ENCODE measurements at regions not wholly inside any gene's neighbourhood (a gene's known extent, or its start where the extent isn't known, plus 50 kb on each side); places are given as distances from the start of the nearest gene placed in this dataset.

GRCh38 chr3:176941689-176942088, 255.6 kb downstream of the TBL1XR1 start:
- CTCF ChIA-PET (ENCODE audit: low intra/inter-chr PET ratio): no interaction called here
- H3K9me3 ChIP-seq (replicated peaks; ENCODE audit: control insufficient read depth, insufficient read depth, low read depth, low read length): no peaks in the 10 kb centered on the region
- H3K27me3 ChIP-seq (ENCODE audit: control insufficient read depth in 2 of 2, insufficient read depth in 2 of 2, low read length in 2 of 2): no peaks in the 10 kb centered on the region
- no peaks in the 10 kb centered on the region for H3K36me3 ChIP-seq (ENCODE audit: control insufficient read depth, insufficient read depth, low read length)
- BruUV-seq (replicated peaks): no TSS peak
- no peaks in the 10 kb centered on the region for H3K9me1 ChIP-seq (ENCODE audit: control insufficient read depth, insufficient read depth, low read length)
- H3K4me1 ChIP-seq (replicated peaks in 1 of 2; ENCODE audit: control insufficient read depth in 2 of 2, insufficient read depth in 2 of 2, low read length in 2 of 2): no peaks in the 10 kb centered on the region
- no peak overlapping the region for H3K27ac ChIP-seq (ENCODE audit: extremely low read depth, low read depth, low read length)
- H3K4me3 ChIP-seq: no peak overlapping the region
- no peak for ATAC-seq
- TF ChIP-seq DACH1 (IDR thresholded peaks at IDR 0.05; ENCODE audit: partially characterized antibody) (no peak), ATF7 (IDR thresholded peaks at IDR 0.05) (no peak), MCM5 (IDR thresholded peaks at IDR 0.05; ENCODE audit: low read depth) (no peak), ZSCAN29 (IDR thresholded peaks at IDR 0.05) (no peak), ZKSCAN3 (CRISPR knock-in tag; IDR thresholded peaks at IDR 0.05) (no peak), JUNB (CRISPR knock-in tag; conservative IDR thresholded peaks at IDR 0.05) (no peak), ZNF23 (CRISPR knock-in tag; IDR thresholded peaks at IDR 0.05) (no peak), ZNF592 (IDR thresholded peaks at IDR 0.05) (no peak), FOXJ2 (tag; IDR thresholded peaks at IDR 0.05) (no peak), FOXK2 (conservative IDR thresholded peaks at IDR 0.05 in 1 of 2, IDR thresholded peaks at IDR 0.05 in 1 of 2; ENCODE audit: low read depth in 2 of 2) (no peak), MCM7 (IDR thresholded peaks at IDR 0.05) (no peak), OTX1 (CRISPR knock-in tag; IDR thresholded peaks at IDR 0.05) (no peak), ZNF699 (CRISPR knock-in tag; IDR thresholded peaks at IDR 0.05; ENCODE audit: insufficient replicate concordance) (no peak), SIN3B (IDR thresholded peaks at IDR 0.05; ENCODE audit: low read depth) (no peak)
- TF ChIP-seq, protein P1, sequence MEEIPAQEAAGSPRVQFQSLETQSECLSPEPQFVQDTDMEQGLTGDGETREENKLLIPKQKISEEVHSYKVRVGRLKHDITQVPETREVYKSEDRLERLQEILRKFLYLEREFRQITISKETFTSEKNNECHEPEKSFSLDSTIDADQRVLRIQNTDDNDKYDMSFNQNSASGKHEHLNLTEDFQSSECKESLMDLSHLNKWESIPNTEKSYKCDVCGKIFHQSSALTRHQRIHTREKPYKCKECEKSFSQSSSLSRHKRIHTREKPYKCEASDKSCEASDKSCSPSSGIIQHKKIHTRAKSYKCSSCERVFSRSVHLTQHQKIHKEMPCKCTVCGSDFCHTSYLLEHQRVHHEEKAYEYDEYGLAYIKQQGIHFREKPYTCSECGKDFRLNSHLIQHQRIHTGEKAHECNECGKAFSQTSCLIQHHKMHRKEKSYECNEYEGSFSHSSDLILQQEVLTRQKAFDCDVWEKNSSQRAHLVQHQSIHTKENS (CRISPR knock-in tag; IDR thresholded peaks at IDR 0.05): no peak
- TF ChIP-seq, protein P2, sequence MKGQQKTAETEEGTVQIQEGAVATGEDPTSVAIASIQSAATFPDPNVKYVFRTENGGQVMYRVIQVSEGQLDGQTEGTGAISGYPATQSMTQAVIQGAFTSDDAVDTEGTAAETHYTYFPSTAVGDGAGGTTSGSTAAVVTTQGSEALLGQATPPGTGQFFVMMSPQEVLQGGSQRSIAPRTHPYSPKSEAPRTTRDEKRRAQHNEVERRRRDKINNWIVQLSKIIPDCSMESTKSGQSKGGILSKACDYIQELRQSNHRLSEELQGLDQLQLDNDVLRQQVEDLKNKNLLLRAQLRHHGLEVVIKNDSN (CRISPR knock-in tag; IDR thresholded peaks at IDR 0.05): no peak
- H3K79me2 ChIP-seq (ENCODE audit: control insufficient read depth, insufficient read depth, low read length): no peaks in the 10 kb centered on the region
- no peak for DNase-seq (ENCODE audit: extremely low read depth in 1 of 4, low spot score in 3 of 4)
- H3K4me2 ChIP-seq (ENCODE audit: insufficient read depth, low read length): no peak overlapping the region
- H2AFZ ChIP-seq (ENCODE audit: low read depth, low read length): no peak overlapping the region
- FAIRE-seq: no peak
- no peak overlapping the region for H3K9ac ChIP-seq (ENCODE audit: insufficient read depth in 1 of 2, low read depth in 2 of 2, low read length in 2 of 2)
- intact Hi-C loops (cut with micrococcal nuclease) (no loop called here), in situ Hi-C loops (cut with MboI) (loop anchor here (10.0 kb wide), 1 partner anchor 843 kb away; no protein-coding TSS in a partner anchor)
- POLR2A ChIA-PET: interaction anchor here (0.5 kb wide), 1 partner anchor 1787 kb away, joined by 3 read pairs; no protein-coding TSS in a partner anchor
- no peaks in the 10 kb centered on the region for H4K20me1 ChIP-seq (replicated peaks; ENCODE audit: control insufficient read depth, insufficient read depth, low read length)

All from K562 (cell line).